Heart left ventricle (tissue), 13 donors: ENCODE measurements at regions not wholly inside any gene's neighbourhood (a gene's known extent, or its start where the extent isn't known, plus 50 kb on each side); places are given as distances from the start of the nearest gene placed in this dataset.

Experiments
- POLR2A ChIP-seq, 2 donors: fragments of 450-650 bp; IDR thresholded peaks; one replicate each; pipeline ENCODE4 v1.6.1; 2017; ENCODE audit warnings: antibody characterized with exemption in 2 of 2, mild to moderate bottlenecking in 2 of 2, moderate library complexity in 2 of 2
- TF ChIP-seq, protein P1 (sequence below), 12 donors: fragments of 200-600 bp; sonication (generic) in 4 of 12; IDR thresholded peaks; one replicate each; pipeline versions ENCODE4 v1.5.0 to v1.8.0; 2018 to 2022; ENCODE audit warnings: antibody characterized with exemption in 12 of 12, mild to moderate bottlenecking in 5 of 12
- donor health status: ischemic (EF 13 %, LVEDD 7.1; RV severe dilation, severe dysfunction).
- donor health status: DM: no; HTN: yes; CAD: no.
- donor health status: DM: no; HTN: no; CAD: no.
- donor health status: ischemic (EF 25% LVEDD 6.9; RV normal size, moderate dysfunction).
- donor health status: ischemic (EF 25% LVEDD 5.7; RV mildly dilated, moderate dysfunction).
- donor health status: ischemic (EF 35%, LVEDD 5.7; RV mildly dilated, moderate dysfunction).
- donor health status: nonischemic (EF 11% LVEDD 7.7; RV severe dilation, severe dysfunction).
- donor health status: DM: yes; HTN: yes; CAD: no.
- donor health status: PGD.
- donor health status: ischemic (EF 29% LVEDD 5.4; RV normal size, mild dysfunction).
- donor health status: nonischemic (EF 23%, LVEDD 6.1; RV moderate dilation, normal function).

DNA sequence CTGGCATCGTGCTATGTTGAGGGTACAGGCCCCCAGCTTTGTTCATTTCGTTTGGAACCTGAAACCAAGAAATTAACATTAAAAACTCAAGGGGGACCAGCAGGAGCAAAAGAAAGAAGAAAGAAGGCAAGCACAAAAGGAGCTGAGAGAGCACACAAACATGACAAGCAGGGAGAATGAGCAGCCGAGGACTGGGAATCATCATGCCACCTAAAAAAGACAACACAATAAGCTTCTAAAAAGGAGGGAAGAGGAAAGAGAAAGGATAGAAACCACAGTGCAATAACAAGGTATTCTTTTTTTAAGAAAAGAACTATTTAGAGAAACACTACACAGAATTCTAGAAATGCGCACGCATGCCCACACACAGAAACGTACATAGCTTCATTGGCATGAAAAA, 103.2 kb upstream of the FAM9B start:
- TF ChIP-seq, protein P1, sequence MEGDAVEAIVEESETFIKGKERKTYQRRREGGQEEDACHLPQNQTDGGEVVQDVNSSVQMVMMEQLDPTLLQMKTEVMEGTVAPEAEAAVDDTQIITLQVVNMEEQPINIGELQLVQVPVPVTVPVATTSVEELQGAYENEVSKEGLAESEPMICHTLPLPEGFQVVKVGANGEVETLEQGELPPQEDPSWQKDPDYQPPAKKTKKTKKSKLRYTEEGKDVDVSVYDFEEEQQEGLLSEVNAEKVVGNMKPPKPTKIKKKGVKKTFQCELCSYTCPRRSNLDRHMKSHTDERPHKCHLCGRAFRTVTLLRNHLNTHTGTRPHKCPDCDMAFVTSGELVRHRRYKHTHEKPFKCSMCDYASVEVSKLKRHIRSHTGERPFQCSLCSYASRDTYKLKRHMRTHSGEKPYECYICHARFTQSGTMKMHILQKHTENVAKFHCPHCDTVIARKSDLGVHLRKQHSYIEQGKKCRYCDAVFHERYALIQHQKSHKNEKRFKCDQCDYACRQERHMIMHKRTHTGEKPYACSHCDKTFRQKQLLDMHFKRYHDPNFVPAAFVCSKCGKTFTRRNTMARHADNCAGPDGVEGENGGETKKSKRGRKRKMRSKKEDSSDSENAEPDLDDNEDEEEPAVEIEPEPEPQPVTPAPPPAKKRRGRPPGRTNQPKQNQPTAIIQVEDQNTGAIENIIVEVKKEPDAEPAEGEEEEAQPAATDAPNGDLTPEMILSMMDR (IDR thresholded peaks at IDR 0.05) = no peak
- TF ChIP-seq POLR2A (IDR thresholded peaks at IDR 0.05) = no peak
